ENCODE measurements at regions not wholly inside any gene's neighbourhood (a gene's known extent, or its start where the extent isn't known, plus 50 kb on each side); places are given as distances from the start of the nearest gene placed in this dataset.
A peak's percentile ranks its signal among the peaks of the same experiment; 100 is the strongest.

GRCh38 chr7:25831062-25831691 lies 320.8 kb upstream of the NFE2L3 start:
- Histone ChIP-seq H3K36me3 (no peaks in the 10 kb centered on the region), H3K27ac (peak overlapping the region; percentile 71 to 75), H3K27me3 (no peaks in the 10 kb centered on the region), H3K9me3 (no peaks in the 10 kb centered on the region), H3K4me3 (no peak overlapping the region), H3K4me1 (peaks cover 0 to 55% (median 16%) of the 10 kb centered on the region in 4 donors)
- DNase-seq, result no peak
- intact Hi-C loops (cut with DNase I; ENCODE audit: low total_unique reads), result no loop called here
- TF ChIP-seq CTCF (IDR thresholded peaks at IDR 0.05), result no peak

- DNase-seq, result no peak
- H3K27me3 ChIP-seq, result no peaks in the 10 kb centered on the region
- intact Hi-C loops (cut with DNase I; ENCODE audit: low total_unique reads), result no loop called here
- no peak for TF ChIP-seq CTCF (IDR thresholded peaks at IDR 0.05)
- no peaks in the 10 kb centered on the region for H3K9me3 ChIP-seq
- no peak overlapping the region for H3K4me3 ChIP-seq
- peaks cover 0 to 55% (median 16%) of the 10 kb centered on the region in 4 donors for H3K4me1 ChIP-seq
- no peaks in the 10 kb centered on the region for H3K36me3 ChIP-seq
- H3K27ac ChIP-seq, result peak overlapping the region; percentile 71 to 75
Measured at GRCh38 chr7:25831831-25832411, 320.1 kb upstream of the NFE2L3 start.

DNA sequence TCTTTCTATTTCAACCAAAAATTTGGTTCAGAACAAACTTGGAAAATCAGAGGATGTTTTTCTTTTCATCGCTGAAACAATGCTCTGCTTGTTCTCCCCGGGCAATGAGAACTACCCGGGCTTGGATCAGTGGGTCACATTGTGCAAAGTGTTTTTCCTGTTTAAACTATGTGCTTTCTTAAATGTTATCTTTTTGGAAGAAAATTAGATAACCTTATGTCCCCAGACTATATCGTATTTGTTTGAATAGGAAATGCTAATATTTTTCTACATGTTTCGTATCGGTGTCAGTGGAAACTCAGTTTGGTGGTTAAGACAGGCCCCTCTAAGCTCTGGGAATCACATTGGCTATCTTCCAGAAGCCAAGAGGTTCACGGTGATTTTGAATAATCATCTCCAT lies 319.5 kb upstream of the NFE2L3 start:
- no peaks in the 10 kb centered on the region for H3K9me3 ChIP-seq
- DNase-seq, result no peak
- H3K27ac ChIP-seq, result peak overlapping the region; percentile 71 to 75
- no peak for TF ChIP-seq CTCF (IDR thresholded peaks at IDR 0.05)
- H3K36me3 ChIP-seq, result no peaks in the 10 kb centered on the region
- peaks cover 0 to 55% (median 16%) of the 10 kb centered on the region in 4 donors for H3K4me1 ChIP-seq
- intact Hi-C loops (cut with DNase I; ENCODE audit: low total_unique reads), result no loop called here
- H3K27me3 ChIP-seq, result no peaks in the 10 kb centered on the region
- no peak overlapping the region for H3K4me3 ChIP-seq

- intact Hi-C loops (cut with DNase I; ENCODE audit: low total_unique reads), result no loop called here
Measured at GRCh38 chr7:25832929-25833328, 319.1 kb upstream of the NFE2L3 start.

GRCh38 chr7:25834050-25834449 lies 317.9 kb upstream of the NFE2L3 start:
- H3K9me3 ChIP-seq, result no peaks in the 10 kb centered on the region
- no peak for TF ChIP-seq CTCF (IDR thresholded peaks at IDR 0.05)
- no peaks in the 10 kb centered on the region for H3K27me3 ChIP-seq
- DNase-seq, result no peak
- H3K27ac ChIP-seq, result peak overlapping the region; percentile 1 to 71
- no peak overlapping the region for H3K4me3 ChIP-seq
- no peaks in the 10 kb centered on the region for H3K36me3 ChIP-seq
- intact Hi-C loops (cut with DNase I; ENCODE audit: low total_unique reads), result no loop called here
- H3K4me1 ChIP-seq, result peaks cover 0 to 59% (median 18%) of the 10 kb centered on the region in 4 donors

More at GRCh38 chr7:25832929-25833328, 319.1 kb upstream of the NFE2L3 start:
- H3K9me3 ChIP-seq, result no peaks in the 10 kb centered on the region
- H3K27me3 ChIP-seq, result no peaks in the 10 kb centered on the region
- H3K36me3 ChIP-seq, result no peaks in the 10 kb centered on the region
- TF ChIP-seq CTCF (IDR thresholded peaks at IDR 0.05), result no peak
- DNase-seq, result no peak
- peaks cover 0 to 55% (median 16%) of the 10 kb centered on the region in 4 donors for H3K4me1 ChIP-seq
- peak overlapping the region; percentile 71 to 75 for H3K27ac ChIP-seq
- H3K4me3 ChIP-seq, result no peak overlapping the region
